Hematopoietic multipotent progenitor cell treated with erythropoietin and hydrocortisone succinate and interleukin-3 and kit ligand, for 15 days (in vitro differentiated cells): ENCODE measurements at regions not wholly inside any gene's neighbourhood (a gene's known extent, or its start where the extent isn't known, plus 50 kb on each side); places are given as distances from the start of the nearest gene placed in this dataset.
"Not testable (repeated sequence)": the region's sequence is repeated elsewhere in the genome, so short reads cannot be mapped to it uniquely, and the experiment has no call there.

ENCODE experiments used
- DNase-seq: peaks from one replicate; pipeline ENCODE4 v3.0.0-alpha.2; 2015; ENCODE audit warnings: low spot score

DNA sequence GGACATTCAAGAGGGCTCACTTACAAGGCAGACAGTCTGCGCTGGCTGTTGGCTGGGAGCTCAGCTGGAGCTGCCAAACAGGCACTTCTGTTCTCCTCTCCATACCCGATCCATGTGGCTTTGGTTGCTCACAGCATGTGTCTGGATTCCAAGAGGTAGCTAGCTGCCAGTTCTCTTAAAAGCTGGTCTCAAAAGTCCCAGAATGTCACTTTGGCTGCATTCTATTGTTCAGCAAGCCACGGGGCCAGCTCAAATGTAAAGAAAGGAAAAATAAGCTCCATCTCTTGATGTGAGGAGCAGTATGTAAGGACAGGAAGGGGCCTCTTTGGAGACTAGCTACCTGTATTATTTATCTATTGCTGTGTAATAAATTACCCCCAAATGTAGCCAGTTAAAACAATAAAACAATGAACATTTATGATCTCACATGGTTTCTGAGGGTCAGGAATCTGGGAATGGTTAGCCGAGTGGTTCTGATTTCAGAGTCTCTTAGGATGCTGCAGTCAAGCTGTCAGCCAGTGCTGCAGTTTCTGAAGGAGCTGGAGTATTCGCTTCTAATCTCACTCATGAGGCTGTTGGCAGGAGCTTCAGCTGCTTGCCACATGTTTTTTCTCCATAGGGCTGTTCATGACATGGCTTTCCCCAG, 112.7 kb upstream of the CLINT1 start:
- no peak for DNase-seq

DNA sequence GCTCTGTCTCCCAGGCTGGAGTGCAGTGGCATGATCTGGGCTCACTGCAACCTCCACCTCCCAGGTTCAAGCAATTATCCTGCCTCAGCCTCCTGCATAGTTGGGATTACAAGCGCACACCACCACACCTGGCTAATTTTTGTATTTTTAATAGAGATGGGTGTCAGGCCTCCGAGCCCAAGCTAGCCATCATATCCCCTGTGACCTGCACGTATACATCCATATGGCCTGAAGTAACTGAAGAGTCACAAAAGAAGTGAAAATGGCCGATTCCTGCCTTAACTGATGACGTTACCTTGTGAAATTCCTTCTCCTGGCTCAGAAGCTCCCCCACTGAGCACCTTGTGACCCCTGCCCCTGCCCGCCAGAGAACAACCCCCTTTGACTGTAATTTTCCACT, 109.6 kb upstream of the CLINT1 start:
- not testable (repeated sequence) for DNase-seq

DNA sequence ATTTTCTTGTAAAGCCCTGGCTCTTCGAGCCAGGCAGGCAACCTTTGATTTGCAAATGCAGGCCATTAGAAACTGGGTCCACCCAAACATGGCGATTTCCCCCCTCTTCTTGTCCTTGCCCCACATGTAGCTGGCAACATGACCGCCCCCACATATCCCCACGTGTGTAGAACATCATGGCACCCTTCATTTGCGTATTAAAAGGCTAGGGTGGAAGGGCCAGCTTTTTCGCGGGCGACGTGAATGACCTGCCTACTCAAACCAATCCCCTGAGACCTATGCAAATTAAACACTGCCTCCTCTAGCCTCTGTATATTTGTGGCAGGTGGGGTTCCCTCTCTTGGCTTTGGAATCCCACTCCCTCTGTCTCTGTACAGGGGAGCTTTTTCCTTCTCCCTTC, 107.0 kb upstream of the CLINT1 start:
- no peak for DNase-seq

DNA sequence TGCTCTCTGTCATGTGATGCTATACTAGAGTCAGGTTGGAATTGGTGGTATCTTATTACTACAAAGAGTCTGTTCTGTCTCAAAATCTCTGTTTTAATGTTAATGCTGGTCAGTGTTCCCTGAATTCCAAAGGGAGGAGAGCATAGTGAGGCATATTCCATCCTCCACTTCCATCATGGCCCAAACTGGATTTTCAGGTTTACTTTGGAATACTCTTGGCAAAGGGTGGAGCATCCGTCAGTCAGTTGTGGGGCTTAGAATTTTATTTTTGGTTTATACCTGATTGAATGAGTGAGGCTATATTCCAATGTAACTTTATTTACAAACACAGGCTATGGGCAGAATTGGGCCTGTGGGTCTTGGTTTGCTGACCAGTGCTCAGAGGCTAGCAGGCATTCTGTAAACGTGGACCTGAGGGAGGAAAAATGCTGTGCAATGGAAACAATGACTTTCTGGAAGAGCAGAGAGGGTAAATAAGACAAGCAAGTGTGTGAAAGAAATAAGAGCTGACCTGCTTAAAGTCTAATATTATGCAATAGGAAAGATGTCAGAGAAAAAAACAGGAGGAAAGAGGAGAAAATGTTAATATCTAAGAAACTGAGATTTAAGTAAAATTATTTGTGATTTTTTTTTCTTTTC, 106.2 kb upstream of the CLINT1 start:
- no peak for DNase-seq

DNA sequence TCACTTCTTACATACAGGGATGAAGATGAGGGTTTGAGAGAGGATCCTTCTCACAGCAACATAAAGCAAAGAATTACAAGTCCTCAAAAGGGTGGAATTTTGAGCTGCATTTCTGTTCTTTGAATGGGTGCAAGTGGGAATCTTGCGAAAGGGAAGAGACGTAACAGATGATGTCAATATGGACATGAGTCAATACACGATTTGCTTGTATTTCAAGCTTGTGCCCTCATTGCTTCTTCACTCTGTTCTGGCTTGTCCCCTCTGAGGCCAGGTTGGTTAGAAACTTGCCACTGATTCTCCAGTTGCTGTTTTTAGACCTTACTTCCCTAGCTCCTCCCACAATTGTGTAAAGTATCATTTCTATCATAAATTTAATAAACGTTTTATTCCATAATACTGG, 104.8 kb upstream of the CLINT1 start:
- DNase-seq, result no peak

- no peak for DNase-seq
Observed at GRCh38 chr5:157963244-157963643, 104.3 kb upstream of the CLINT1 start.

- not testable (repeated sequence) for DNase-seq
Observed at GRCh38 chr5:157962686-157963085, 103.7 kb upstream of the CLINT1 start.

GRCh38 chr5:157961896-157962590, 103.1 kb upstream of the CLINT1 start:
- no peak for DNase-seq

GRCh38 chr5:157961176-157961575, 102.2 kb upstream of the CLINT1 start:
- no peak for DNase-seq

GRCh38 chr5:157959370-157959769, 100.4 kb upstream of the CLINT1 start:
- DNase-seq, result no peak

DNA sequence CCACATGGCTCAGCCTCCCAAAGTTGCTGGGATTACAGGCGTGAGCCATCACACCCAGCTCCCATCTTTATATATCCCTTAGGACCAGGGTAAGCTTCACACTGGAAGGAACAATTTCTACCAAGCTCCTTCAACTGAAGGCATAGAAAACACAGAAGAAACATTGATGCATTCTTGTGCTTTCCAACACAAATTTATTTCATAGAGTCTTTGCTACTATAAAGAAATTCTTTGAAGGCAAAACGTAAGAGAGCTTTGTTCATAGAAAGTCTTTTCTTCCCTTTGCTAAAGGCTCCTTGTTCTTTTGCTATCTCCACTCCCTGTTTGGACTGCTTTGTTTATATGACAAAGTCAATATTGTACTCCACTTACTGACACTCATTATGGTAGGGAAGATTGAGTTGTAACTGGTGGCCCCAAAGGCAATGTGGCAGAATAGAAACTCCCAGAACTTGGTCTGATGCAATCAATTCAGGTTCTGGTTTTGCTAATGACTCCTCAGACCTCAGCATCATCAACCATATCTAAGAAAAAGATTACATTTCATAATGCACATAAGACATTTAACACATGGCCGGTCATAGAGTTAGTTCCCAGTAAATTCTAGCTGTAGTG, 97.4 kb upstream of the CLINT1 start:
- no peak for DNase-seq

- no peak for DNase-seq
Observed at GRCh38 chr5:157955541-157956172, 96.7 kb upstream of the CLINT1 start.

DNA sequence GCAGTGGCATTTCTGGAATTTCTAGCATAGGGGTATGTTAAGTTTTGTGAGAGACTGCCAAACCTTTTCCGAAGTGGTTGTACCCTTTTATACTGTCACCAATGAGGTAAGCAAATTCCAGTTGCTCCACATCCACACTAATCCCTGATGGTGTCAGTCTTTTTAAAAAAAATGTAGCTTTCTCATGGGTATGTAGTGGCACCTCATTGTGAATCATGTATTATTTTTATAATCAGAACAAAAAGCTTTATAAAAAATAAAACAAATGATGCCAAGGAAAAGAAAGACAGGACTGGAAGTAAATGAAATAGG, 93.4 kb upstream of the CLINT1 start:
- no peak for DNase-seq

GRCh38 chr5:157951673-157952373, 92.9 kb upstream of the CLINT1 start:
- DNase-seq, result no peak

DNA sequence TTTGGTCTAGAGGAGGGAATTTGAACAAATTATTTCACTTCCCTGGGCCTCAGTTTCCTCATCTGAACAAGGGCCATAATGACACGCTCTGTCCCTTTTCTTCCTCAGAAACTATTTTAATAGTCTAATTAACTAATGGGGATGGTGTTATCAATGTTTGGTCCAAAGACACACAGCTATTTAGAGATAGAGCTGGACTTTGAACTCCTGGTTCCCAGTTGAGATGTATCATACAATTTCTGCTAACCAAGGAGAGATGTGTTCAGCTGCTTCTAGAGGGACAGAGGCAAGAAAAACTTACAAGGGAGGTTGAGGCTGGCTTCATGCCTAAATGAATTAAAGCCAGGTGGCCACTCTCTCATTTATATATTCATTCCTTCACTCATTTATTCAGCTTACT, 90.6 kb upstream of the CLINT1 start:
- DNase-seq, result no peak

DNA sequence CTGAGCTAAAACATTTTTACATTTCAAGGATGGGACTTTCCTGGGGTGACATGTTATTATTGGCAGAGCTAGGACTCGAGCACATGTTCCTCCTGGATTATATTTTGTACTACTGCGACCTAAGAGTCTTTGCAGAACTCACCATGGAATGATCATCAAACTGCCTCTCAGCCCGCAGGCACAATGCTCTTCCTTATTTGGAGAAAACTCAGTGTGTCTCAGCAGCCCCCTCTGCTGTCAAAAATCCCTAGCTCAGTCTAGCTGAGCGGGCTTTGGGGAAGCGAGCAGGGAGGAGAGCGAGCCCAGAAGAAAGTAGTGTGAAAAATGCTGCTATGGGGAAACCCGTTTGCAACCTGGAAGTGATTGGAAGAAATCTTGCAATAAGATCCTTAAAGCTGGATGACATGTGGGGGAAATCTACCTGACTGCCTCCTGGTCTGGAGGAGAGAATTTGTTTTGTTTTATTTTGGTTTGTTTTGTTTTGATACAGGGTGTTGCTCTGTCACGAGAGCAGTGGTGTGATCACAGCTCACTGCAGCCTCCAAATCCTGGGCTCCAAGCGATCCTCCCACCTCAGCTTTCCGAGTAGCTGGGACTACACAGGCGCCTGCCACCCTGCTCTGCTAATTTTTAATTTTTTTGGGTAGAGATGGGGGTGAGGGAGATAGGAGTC, 89.9 kb upstream of the CLINT1 start:
- DNase-seq, result peak; percentile 44

GRCh38 chr5:157947156-157947555, 88.2 kb upstream of the CLINT1 start:
- DNase-seq, result no peak

- not testable (repeated sequence) for DNase-seq
Observed at GRCh38 chr5:157945822-157946221, 86.9 kb upstream of the CLINT1 start.

DNA sequence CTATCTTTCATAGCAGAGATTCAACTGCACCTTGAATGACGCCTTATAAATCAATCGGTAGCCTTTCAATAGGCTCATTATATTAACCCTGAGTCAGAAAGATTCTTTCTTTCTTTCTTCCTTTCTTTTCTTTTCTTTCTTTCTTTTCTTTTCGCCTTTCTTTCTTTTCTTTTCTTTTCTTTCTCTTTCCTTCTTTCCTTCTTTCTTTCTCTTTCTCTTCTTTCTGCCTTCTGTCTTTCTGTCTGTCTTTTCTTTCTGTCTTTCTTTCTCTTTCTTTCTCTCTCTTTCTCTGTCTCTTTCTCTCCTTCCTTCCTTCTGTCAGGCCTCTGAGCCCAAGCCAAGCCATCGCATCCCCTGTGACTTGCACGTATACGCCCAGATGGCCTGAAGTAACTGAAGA, 86.0 kb upstream of the CLINT1 start:
- no peak for DNase-seq

- no peak for DNase-seq
Observed at GRCh38 chr5:157944077-157944633, 85.2 kb upstream of the CLINT1 start.

DNA sequence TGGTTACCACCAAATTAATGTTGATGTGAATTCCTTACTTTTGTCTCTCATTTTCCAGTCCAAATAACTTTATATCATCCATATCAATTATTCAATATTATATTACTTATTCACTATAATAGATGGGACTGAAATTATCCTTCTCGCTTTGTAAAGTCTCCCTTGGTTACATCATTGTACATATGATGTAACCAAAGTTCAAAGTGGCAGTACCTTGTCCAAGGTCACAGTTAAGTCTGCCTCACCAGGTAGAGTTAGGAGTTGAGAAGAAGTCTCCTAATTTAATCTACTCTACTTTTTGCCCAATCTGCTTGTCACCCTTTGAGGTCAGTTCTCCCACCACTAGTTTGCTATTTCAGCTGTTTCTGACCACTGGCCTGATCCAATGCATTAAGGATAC, 83.7 kb upstream of the CLINT1 start:
- DNase-seq, result no peak
